ENCODE measurements at regions not wholly inside any gene's neighbourhood (a gene's known extent, or its start where the extent isn't known, plus 50 kb on each side); places are given as distances from the start of the nearest gene placed in this dataset.

- ATAC-seq = peak; percentile 86
- H3K9ac ChIP-seq (ENCODE audit: low read length) = peak overlapping the region; percentile 63
- H3K9me3 ChIP-seq (ENCODE audit: control insufficient read depth in 1 of 2, insufficient read depth in 1 of 2, low read depth in 1 of 2, low read length in 2 of 2) = no peaks in the 10 kb centered on the region
- peak overlapping the region; percentile 31; the same call in 1 of the 2 replicates for H3K27ac ChIP-seq (ENCODE audit: low read depth, low read length)
- intact Hi-C loops (cut with micrococcal nuclease) = loop anchor here (5.0 kb wide), 1 partner anchor 161 kb away; a partner anchor contains a TSS
- BruUV-seq (replicated peaks) = no TSS peak
- no peaks in the 10 kb centered on the region; the same call in 1 of the 2 replicates for H4K20me1 ChIP-seq (ENCODE audit: insufficient read depth)
- H3K27me3 ChIP-seq (ENCODE audit: insufficient read depth, low read length) = no peaks in the 10 kb centered on the region
- ChIA-PET RAD21 (ENCODE audit: low non-redundant PET in 1 of 2, low total read pairs in 2 of 2, uncharacterized antibody in 2 of 2, unreplicated experiment in 2 of 2) (no interaction called here), CTCF (no interaction called here), POLR2A (no interaction called here)
- no peaks in the 10 kb centered on the region for H3K36me3 ChIP-seq (ENCODE audit: control insufficient read depth in 1 of 2, insufficient read depth in 2 of 2, low read length in 2 of 2)
- no peaks in the 10 kb centered on the region for H3K9me2 ChIP-seq (ENCODE audit: insufficient read depth)
- peak; percentile 22 for DNase-seq (ENCODE audit: low read depth, low spot score)
- peak overlapping the region; percentile 95 for H3K4me2 ChIP-seq (ENCODE audit: low read length)
- H3K79me2 ChIP-seq (ENCODE audit: insufficient read depth, low read length) = peaks cover 16% of the 10 kb centered on the region; the same call in 1 of the 2 replicates
- no peak overlapping the region for H2AFZ ChIP-seq (ENCODE audit: low read depth, low read length, poor library complexity, severe bottlenecking)
- H3K4me3 ChIP-seq (replicated peaks in 1 of 2; ENCODE audit: low read depth in 1 of 2, low read length in 2 of 2) = peak overlapping the region; percentile 61 to 71
- H3K4me1 ChIP-seq (ENCODE audit: control insufficient read depth in 1 of 2, insufficient read depth in 2 of 2, low read length in 2 of 2) = peaks cover 4 to 23% of the 10 kb centered on the region in 2 experiments; a peak in 3 of 4 replicates
- TF ChIP-seq REST (IDR thresholded peaks at IDR 0.05; ENCODE audit: low read depth) (no peak), TCF7L2 (IDR thresholded peaks at IDR 0.05; ENCODE audit: borderline replicate concordance, extremely low read depth, insufficient read depth, insufficient read length) (peak; percentile 59), EZH2 (IDR thresholded peaks at IDR 0.05) (no peak), EGR1 (IDR thresholded peaks at IDR 0.05; ENCODE audit: low read depth) (no peak), CBX3 (IDR thresholded peaks at IDR 0.05; ENCODE audit: low read depth) (no peak), ELF1 (IDR thresholded peaks at IDR 0.05; ENCODE audit: borderline replicate concordance, low read depth) (no peak), SP1 (IDR thresholded peaks at IDR 0.05; ENCODE audit: low read depth) (no peak), JUND (IDR thresholded peaks at IDR 0.05) (no peak), YY1 (IDR thresholded peaks at IDR 0.05; ENCODE audit: extremely low read depth, insufficient replicate concordance, low read depth, low read length) (no peak), RAD21 (IDR thresholded peaks at IDR 0.05; ENCODE audit: low read depth) (no peak), FOSL1 (IDR thresholded peaks at IDR 0.05; ENCODE audit: low read depth) (no peak), ZFX (IDR thresholded peaks at IDR 0.05) (0 out of 2 replicates have a peak, but pooled peaks have one; percentile 17), EZH2phosphoT487 (IDR thresholded peaks at IDR 0.05; ENCODE audit: borderline replicate concordance) (no peak), POLR2A (IDR thresholded peaks at IDR 0.05; ENCODE audit: borderline replicate concordance, extremely low read depth, insufficient read depth, insufficient read length) (no peak), POLR2AphosphoS5 (IDR thresholded peaks at IDR 0.05; ENCODE audit: low read depth, low read length) (peak; percentile 32; the same call in 1 of the 2 replicates), ZNF274 (IDR thresholded peaks at IDR 0.05; ENCODE audit: low read depth, low read length) (no peak), CEBPB (IDR thresholded peaks at IDR 0.05; ENCODE audit: low read depth) (no peak), CTCF (IDR thresholded peaks at IDR 0.05 in 2 of 3, conservative IDR thresholded peaks at IDR 0.05 in 1 of 3; ENCODE audit: borderline replicate concordance in 1 of 3, insufficient read depth in 1 of 3, low read depth in 2 of 3, low read length in 2 of 3) (no peak), SRF (IDR thresholded peaks at IDR 0.05; ENCODE audit: low read depth) (no peak)
- TF ChIP-seq, protein P1, sequence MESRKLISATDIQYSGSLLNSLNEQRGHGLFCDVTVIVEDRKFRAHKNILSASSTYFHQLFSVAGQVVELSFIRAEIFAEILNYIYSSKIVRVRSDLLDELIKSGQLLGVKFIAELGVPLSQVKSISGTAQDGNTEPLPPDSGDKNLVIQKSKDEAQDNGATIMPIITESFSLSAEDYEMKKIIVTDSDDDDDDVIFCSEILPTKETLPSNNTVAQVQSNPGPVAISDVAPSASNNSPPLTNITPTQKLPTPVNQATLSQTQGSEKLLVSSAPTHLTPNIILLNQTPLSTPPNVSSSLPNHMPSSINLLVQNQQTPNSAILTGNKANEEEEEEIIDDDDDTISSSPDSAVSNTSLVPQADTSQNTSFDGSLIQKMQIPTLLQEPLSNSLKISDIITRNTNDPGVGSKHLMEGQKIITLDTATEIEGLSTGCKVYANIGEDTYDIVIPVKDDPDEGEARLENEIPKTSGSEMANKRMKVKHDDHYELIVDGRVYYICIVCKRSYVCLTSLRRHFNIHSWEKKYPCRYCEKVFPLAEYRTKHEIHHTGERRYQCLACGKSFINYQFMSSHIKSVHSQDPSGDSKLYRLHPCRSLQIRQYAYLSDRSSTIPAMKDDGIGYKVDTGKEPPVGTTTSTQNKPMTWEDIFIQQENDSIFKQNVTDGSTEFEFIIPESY (IDR thresholded peaks at IDR 0.05; ENCODE audit: extremely low read depth, insufficient replicate concordance, low read length) = no peak
Observed at GRCh38 chr18:46333431-46334135, 229.4 kb downstream of the HAUS1 start.

All from HCT116 (cell line).